Uterus (tissue), 2 donors: ENCODE measurements at regions not wholly inside any gene's neighbourhood (a gene's known extent, or its start where the extent isn't known, plus 50 kb on each side); places are given as distances from the start of the nearest gene placed in this dataset.

Experiments used
- POLR2A ChIP-seq, 2 donors: fragments of 450-650 bp; IDR thresholded peaks; one replicate each; pipeline ENCODE4 v1.6.1; 2016; ENCODE audit warnings: antibody characterized with exemption in 2 of 2, mild to moderate bottlenecking in 1 of 2, moderate library complexity in 1 of 2
- TF ChIP-seq, protein P1 (sequence below), 4 experiments: fragments of 200-600 bp in 2 of 4; fragments of 450-650 bp in 2 of 4; sonication (generic) in 2 of 4; IDR thresholded peaks; one replicate each; pipeline ENCODE4 v1.5.1; 2016 to 2019; ENCODE audit warnings: antibody characterized with exemption in 4 of 4, mild to moderate bottlenecking in 2 of 4, moderate library complexity in 1 of 4

- TF ChIP-seq, protein P1, sequence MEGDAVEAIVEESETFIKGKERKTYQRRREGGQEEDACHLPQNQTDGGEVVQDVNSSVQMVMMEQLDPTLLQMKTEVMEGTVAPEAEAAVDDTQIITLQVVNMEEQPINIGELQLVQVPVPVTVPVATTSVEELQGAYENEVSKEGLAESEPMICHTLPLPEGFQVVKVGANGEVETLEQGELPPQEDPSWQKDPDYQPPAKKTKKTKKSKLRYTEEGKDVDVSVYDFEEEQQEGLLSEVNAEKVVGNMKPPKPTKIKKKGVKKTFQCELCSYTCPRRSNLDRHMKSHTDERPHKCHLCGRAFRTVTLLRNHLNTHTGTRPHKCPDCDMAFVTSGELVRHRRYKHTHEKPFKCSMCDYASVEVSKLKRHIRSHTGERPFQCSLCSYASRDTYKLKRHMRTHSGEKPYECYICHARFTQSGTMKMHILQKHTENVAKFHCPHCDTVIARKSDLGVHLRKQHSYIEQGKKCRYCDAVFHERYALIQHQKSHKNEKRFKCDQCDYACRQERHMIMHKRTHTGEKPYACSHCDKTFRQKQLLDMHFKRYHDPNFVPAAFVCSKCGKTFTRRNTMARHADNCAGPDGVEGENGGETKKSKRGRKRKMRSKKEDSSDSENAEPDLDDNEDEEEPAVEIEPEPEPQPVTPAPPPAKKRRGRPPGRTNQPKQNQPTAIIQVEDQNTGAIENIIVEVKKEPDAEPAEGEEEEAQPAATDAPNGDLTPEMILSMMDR (IDR thresholded peaks at IDR 0.05): no peak
- no peak for TF ChIP-seq POLR2A (IDR thresholded peaks at IDR 0.05)
Measured at GRCh38 chr10:78780551-78780961, 288.2 kb upstream of the ZMIZ1 start.
